H9 (cell line): ENCODE measurements at regions not wholly inside any gene's neighbourhood (a gene's known extent, or its start where the extent isn't known, plus 50 kb on each side); places are given as distances from the start of the nearest gene placed in this dataset.

Experiments used
- DNase-seq: peaks from one replicate; pipeline ENCODE4 v3.0.0-alpha.2; 2017
- H2AFZ ChIP-seq: one replicate; pipeline ENCODE4 v1.6.1; 2013; ENCODE audit warnings: mild to moderate bottlenecking, low read length, control low read depth, moderate library complexity
- H2AK5ac ChIP-seq: 2 replicates; pipeline ENCODE4 v1.6.1; 2013; ENCODE audit warnings: low read length, control low read depth, mixed read lengths; ENCODE audit not compliant: insufficient read length
- H2BK120ac ChIP-seq: one replicate; pipeline ENCODE4 v1.6.1; 2013; ENCODE audit warnings: low read depth, mild to moderate bottlenecking, low read length, control low read depth, inconsistent platforms; ENCODE audit not compliant: poor library complexity, severe bottlenecking
- H2BK12ac ChIP-seq: 2 replicates; pipeline ENCODE4 v1.6.1; 2013; ENCODE audit warnings: low read length, control low read depth, mixed read lengths, low read depth; ENCODE audit not compliant: insufficient read length
- H2BK15ac ChIP-seq: 2 replicates; pipeline ENCODE4 v1.6.1; 2013; ENCODE audit warnings: low read depth, low read length, control low read depth
- H2BK20ac ChIP-seq: one replicate; pipeline ENCODE4 v1.6.1; 2013; ENCODE audit warnings: low read depth, mild to moderate bottlenecking, low read length, control low read depth, inconsistent platforms; ENCODE audit not compliant: poor library complexity, severe bottlenecking
- H2BK5ac ChIP-seq: 2 replicates; pipeline ENCODE4 v1.6.1; 2013; ENCODE audit warnings: low read length, control low read depth, mixed read lengths; ENCODE audit not compliant: insufficient read length
- H3K14ac ChIP-seq: 2 replicates; pipeline ENCODE4 v1.6.1; 2013; ENCODE audit warnings: low read length, control low read depth; ENCODE audit not compliant: insufficient read depth
- H3K18ac ChIP-seq: 2 replicates; pipeline ENCODE4 v1.6.1; 2013; ENCODE audit warnings: low read depth, mild to moderate bottlenecking, mixed read lengths, low read length, control low read depth; ENCODE audit not compliant: insufficient read length
- H3K23ac ChIP-seq: 2 replicates; pipeline ENCODE4 v1.6.1; 2013; ENCODE audit warnings: low read length, control low read depth, mixed read lengths, low read depth; ENCODE audit not compliant: insufficient read length
- H3K23me2 ChIP-seq: 2 replicates; pipeline ENCODE4 v1.6.1; 2013; ENCODE audit warnings: low read depth, mild to moderate bottlenecking, mixed read lengths, low read length, control low read depth; ENCODE audit not compliant: insufficient read length, poor library complexity, severe bottlenecking
- H3K27ac ChIP-seq: 2 replicates; pipeline ENCODE4 v1.5.1; 2013; ENCODE audit warnings: low read length, control low read depth, mixed read lengths, low read depth; ENCODE audit not compliant: insufficient read length
- H3K27me3 ChIP-seq: 2 replicates; pipeline ENCODE4 v1.6.1; 2013; ENCODE audit warnings: low read length, control low read depth, inconsistent platforms; ENCODE audit not compliant: insufficient read depth
- H3K4ac ChIP-seq: 2 replicates; pipeline ENCODE4 v1.6.1; 2013; ENCODE audit warnings: low read depth, mild to moderate bottlenecking, control low read depth, inconsistent platforms, low read length, moderate library complexity
- H3K4me1 ChIP-seq: 2 replicates; pipeline ENCODE4 v1.6.1; 2013; ENCODE audit warnings: low read length, control low read depth, inconsistent platforms; ENCODE audit not compliant: insufficient read depth
- H3K4me2 ChIP-seq: 2 replicates; pipeline ENCODE4 v1.6.1; 2013; ENCODE audit warnings: low read length, control low read depth, mixed read lengths; ENCODE audit not compliant: insufficient read length, insufficient read depth
- H3K56ac ChIP-seq: 2 replicates; pipeline ENCODE4 v1.6.1; 2013; ENCODE audit warnings: low read depth, mild to moderate bottlenecking, mixed read lengths, low read length, control low read depth; ENCODE audit not compliant: insufficient read length
- H3K79me1 ChIP-seq: 2 replicates; pipeline ENCODE4 v1.6.1; 2013; ENCODE audit warnings: low read depth, mild to moderate bottlenecking, moderate library complexity, low read length, control low read depth, inconsistent platforms; ENCODE audit not compliant: insufficient read depth, poor library complexity, severe bottlenecking
- H3K79me2 ChIP-seq: 2 replicates; pipeline ENCODE4 v1.6.1; 2013; ENCODE audit warnings: low read length, control low read depth, inconsistent platforms; ENCODE audit not compliant: insufficient read depth
- H3K9ac ChIP-seq: 2 replicates; pipeline ENCODE4 v1.6.1; 2013; ENCODE audit warnings: low read length, control low read depth, mixed read lengths; ENCODE audit not compliant: insufficient read length; ENCODE audit errors: extremely low read depth
- H3K9me3 ChIP-seq: one replicate; pipeline ENCODE4 v1.6.1; 2013; ENCODE audit warnings: low read depth, low read length, inconsistent platforms; ENCODE audit not compliant: control insufficient read depth
- H3T11ph ChIP-seq: one replicate; pipeline ENCODE4 v1.6.1; 2013; ENCODE audit warnings: mild to moderate bottlenecking, low read length, control low read depth, inconsistent platforms
- H4K20me1 ChIP-seq: one replicate; pipeline ENCODE4 v1.6.1; 2013; ENCODE audit not compliant: control insufficient read depth, insufficient read length, insufficient read depth
- H4K5ac ChIP-seq: 2 replicates; pipeline ENCODE4 v1.6.1; 2013; ENCODE audit warnings: low read depth, mild to moderate bottlenecking, mixed read lengths, low read length, control low read depth; ENCODE audit not compliant: insufficient read length
- H4K8ac ChIP-seq: replicated peaks from 2 replicates; pipeline ENCODE4 v1.6.1; 2013; ENCODE audit warnings: low read length, control low read depth, mixed read lengths, low read depth; ENCODE audit not compliant: insufficient read length
- H4K91ac ChIP-seq: 2 replicates; pipeline ENCODE4 v1.6.1; 2013; ENCODE audit warnings: low read depth, mild to moderate bottlenecking, moderate library complexity, mixed read lengths, low read length, control low read depth; ENCODE audit not compliant: insufficient read length
- H3K27ac Mint-ChIP-seq, 3 experiments: 2 replicates in 2 of 3; 3 replicates in 1 of 3; pipeline ENCODE4 v1.8.0; 2020 to 2021; ENCODE audit warnings: mixed read lengths in 3 of 3, mild to moderate bottlenecking in 1 of 3, moderate library complexity in 1 of 3
- H3K27me3 Mint-ChIP-seq: 2 replicates; pipeline ENCODE4 v1.8.0; 2021; ENCODE audit warnings: low read depth, mild to moderate bottlenecking, moderate library complexity, mixed read lengths
- H3K36me3 Mint-ChIP-seq, 3 experiments: 2 replicates in 2 of 3; 3 replicates in 1 of 3; pipeline ENCODE4 v1.8.0; 2020 to 2021; ENCODE audit warnings: low read depth in 3 of 3, mixed read lengths in 3 of 3; ENCODE audit not compliant: insufficient read depth in 1 of 3
- H3K4me1 Mint-ChIP-seq, 2 experiments: 2 replicates each; pipeline ENCODE4 v1.8.0; 2020; ENCODE audit warnings: mixed read lengths in 2 of 2
- H3K4me3 Mint-ChIP-seq, 2 experiments: 2 replicates in 1 of 2; 3 replicates in 1 of 2; pipeline ENCODE4 v1.8.0; 2020 to 2021; ENCODE audit warnings: mild to moderate bottlenecking in 2 of 2, mixed read lengths in 2 of 2, moderate library complexity in 1 of 2
- H3K9me3 Mint-ChIP-seq, 2 experiments: 2 replicates in 1 of 2; 3 replicates in 1 of 2; pipeline ENCODE4 v1.8.0; 2020; ENCODE audit warnings: mild to moderate bottlenecking in 2 of 2, mixed read lengths in 2 of 2, moderate library complexity in 1 of 2
- CTCF ChIP-seq: fragments of 200-600 bp; sonication (generic); conservative IDR thresholded peaks from 3 replicates; pipeline ENCODE4 v1.8.0; 2021; ENCODE audit warnings: antibody characterized with exemption, mild to moderate bottlenecking
- WGBS: extraction: QIAGEN DNeasy Blood & Tissue Kit; methylation state at CpG from one replicate; pipeline ENCODE4 v1.1.7; 2013; ENCODE audit warnings: missing lambda C conversion rate, low lambda C conversion rate, mixed read lengths; ENCODE audit not compliant: insufficient read length; ENCODE audit errors: extremely low coverage; 5-methylcytosine and 5-hydroxymethylcytosine counted together

- Histone ChIP-seq H3K27ac (no peak overlapping the region), H3K4me2 (no peak overlapping the region), H3K23ac (no peak overlapping the region), H2AFZ (no peak overlapping the region), H3K4ac (no peak overlapping the region), H3K9ac (no peak overlapping the region), H3K79me1 (no peaks in the 10 kb centered on the region), H2BK12ac (no peak overlapping the region), H3K56ac (no peak overlapping the region), H3K18ac (no peak overlapping the region), H4K91ac (no peak overlapping the region), H3K23me2 (no peaks in the 10 kb centered on the region), H2BK20ac (no peak overlapping the region), H4K5ac (no peak overlapping the region), H2BK15ac (no peak overlapping the region), H3K27me3 (no peaks in the 10 kb centered on the region), H4K8ac (no peak overlapping the region), H3K14ac (no peak overlapping the region), H3K9me3 (no peaks in the 10 kb centered on the region), H3K79me2 (no peaks in the 10 kb centered on the region), H3K4me1 (peaks cover 2% of the 10 kb centered on the region; the same call in 1 of the 2 replicates), H2AK5ac (no peak overlapping the region), H3T11ph (no peak overlapping the region), H2BK120ac (no peak overlapping the region), H2BK5ac (no peak overlapping the region), H4K20me1 (no peaks in the 10 kb centered on the region)
- Mint-ChIP-seq H3K27me3 (peaks cover 2% of the 10 kb centered on the region), H3K27ac (no peak overlapping the region), H3K9me3 (peaks cover 9 to 17% of the 10 kb centered on the region in 2 experiments), H3K36me3 (peaks cover 0 to 10% (median 7%) of the 10 kb centered on the region in 3 experiments; a peak in 5 of 7 replicates), H3K4me1 (peaks cover 8 to 12% of the 10 kb centered on the region in 2 experiments), H3K4me3 (no peak overlapping the region)
- no peak for TF ChIP-seq CTCF
- no peak for DNase-seq
- WGBS = no CpG with 5 or more reads among the region's 13 CpGs
These were observed 58.2 kb upstream of the FTH1 start for GRCh38 chr11:62025487-62026105.
